HG03196 (cell line): ENCODE measurements at regions not wholly inside any gene's neighbourhood (a gene's known extent, or its start where the extent isn't known, plus 50 kb on each side); places are given as distances from the start of the nearest gene placed in this dataset.
"Not testable (repeated sequence)": the region's sequence is repeated elsewhere in the genome, so short reads cannot be mapped to it uniquely, and the experiment has no call there.

Experiments used
- ATAC-seq: cut with Tn5 transposase; IDR thresholded peaks from one replicate; pipeline ENCODE4 v1.9.1; 2021; ENCODE audit not compliant: unreplicated experiment

- no peak for ATAC-seq
Observed at GRCh38 chr6:139713900-139714506, 339.6 kb upstream of the CITED2 start.

DNA sequence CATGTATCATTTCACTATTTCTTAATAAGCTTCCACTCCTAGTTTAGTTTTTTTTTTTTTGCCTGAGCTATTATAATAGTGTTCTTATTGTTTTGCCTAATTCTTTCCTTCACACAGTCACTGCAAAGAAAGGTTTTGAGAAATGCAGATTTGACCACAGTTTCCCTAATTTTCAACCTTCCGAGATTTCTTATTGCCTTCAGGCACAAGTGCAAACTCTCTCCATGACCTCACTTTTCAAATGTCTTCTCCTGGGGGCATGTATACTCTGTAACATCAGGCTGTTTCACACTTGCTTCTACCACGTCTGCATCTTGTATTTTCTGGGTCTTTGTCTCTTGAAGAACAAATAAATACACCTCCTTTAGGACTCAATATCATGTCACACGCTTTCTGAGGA lies 339.0 kb upstream of the CITED2 start:
- no peak for ATAC-seq

- no peak for ATAC-seq
Observed at GRCh38 chr6:139712830-139713229, 338.4 kb upstream of the CITED2 start.

GRCh38 chr6:139711804-139712585 lies 337.5 kb upstream of the CITED2 start:
- ATAC-seq = no peak

GRCh38 chr6:139710556-139710955 lies 336.1 kb upstream of the CITED2 start:
- ATAC-seq = no peak

GRCh38 chr6:139708337-139709199 lies 334.1 kb upstream of the CITED2 start:
- no peak for ATAC-seq

DNA sequence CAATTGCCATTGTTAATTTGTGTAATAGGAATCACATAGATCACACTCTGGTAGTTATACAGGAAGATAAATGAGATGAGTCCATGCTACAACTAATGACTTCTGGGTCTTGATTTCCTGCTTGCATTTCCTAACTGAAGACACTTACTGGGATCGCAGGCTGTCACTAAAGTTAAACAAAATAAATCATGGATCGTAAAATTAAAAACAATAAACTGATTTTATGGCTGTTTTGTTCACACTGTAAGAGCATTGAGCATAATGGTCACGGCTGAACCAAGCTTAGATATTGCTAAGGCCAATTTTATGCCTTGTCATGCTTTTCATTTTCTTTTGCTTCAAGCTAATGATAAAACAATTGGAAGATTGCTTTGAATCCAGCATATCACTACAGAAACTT lies 332.5 kb upstream of the CITED2 start:
- no peak for ATAC-seq

GRCh38 chr6:139705284-139705683 lies 330.8 kb upstream of the CITED2 start:
- ATAC-seq = no peak

DNA sequence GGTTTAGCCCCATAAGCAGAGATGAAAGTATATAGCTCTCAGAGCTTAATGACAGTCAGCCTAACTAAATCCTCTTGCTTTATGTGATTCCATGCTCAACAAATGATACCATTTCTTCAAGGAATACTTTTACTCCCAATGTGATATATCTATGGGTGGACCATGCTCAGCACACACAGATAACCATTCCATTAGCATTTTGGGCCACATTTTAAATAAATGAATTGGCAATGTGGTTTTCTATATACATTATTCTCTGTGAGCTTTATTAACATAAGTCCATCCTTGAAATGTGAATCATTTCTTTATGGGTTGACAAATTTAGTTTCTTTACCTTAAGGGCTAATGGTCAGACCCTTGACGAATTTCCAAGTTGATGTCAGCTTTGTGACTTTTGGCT lies 329.3 kb upstream of the CITED2 start:
- ATAC-seq = no peak

GRCh38 chr6:139702706-139703105 lies 328.3 kb upstream of the CITED2 start:
- ATAC-seq = no peak

GRCh38 chr6:139701695-139702094 lies 327.2 kb upstream of the CITED2 start:
- ATAC-seq = no peak

- no peak for ATAC-seq
Observed at GRCh38 chr6:139701003-139701402, 326.6 kb upstream of the CITED2 start.

- ATAC-seq = no peak
Observed at GRCh38 chr6:139699911-139700310, 325.5 kb upstream of the CITED2 start.

- ATAC-seq = no peak
Observed at GRCh38 chr6:139699335-139699734, 324.9 kb upstream of the CITED2 start.

GRCh38 chr6:139698526-139699176 lies 324.2 kb upstream of the CITED2 start:
- no peak for ATAC-seq

GRCh38 chr6:139697856-139698255 lies 323.4 kb upstream of the CITED2 start:
- not testable (repeated sequence) for ATAC-seq

GRCh38 chr6:139696991-139697390 lies 322.5 kb upstream of the CITED2 start:
- ATAC-seq = not testable (repeated sequence)

DNA sequence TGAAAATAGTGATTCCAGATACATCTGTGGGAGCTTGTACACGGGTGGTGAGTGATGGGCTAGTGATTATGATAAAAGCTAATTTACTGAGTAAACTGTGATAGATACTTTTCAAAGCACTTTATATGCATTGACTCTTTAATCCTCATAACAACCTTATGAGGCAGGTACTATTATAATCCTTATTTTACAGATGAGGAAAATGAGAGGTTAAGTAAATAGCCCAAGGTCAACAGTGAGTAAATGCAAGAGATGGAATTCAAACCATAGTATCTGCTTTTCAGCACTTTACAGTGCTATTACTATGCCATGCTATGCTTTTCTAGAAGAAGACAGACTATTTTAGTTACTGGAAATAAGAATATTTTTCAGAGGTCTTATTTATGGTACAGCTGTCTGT lies 320.9 kb upstream of the CITED2 start:
- no peak for ATAC-seq

DNA sequence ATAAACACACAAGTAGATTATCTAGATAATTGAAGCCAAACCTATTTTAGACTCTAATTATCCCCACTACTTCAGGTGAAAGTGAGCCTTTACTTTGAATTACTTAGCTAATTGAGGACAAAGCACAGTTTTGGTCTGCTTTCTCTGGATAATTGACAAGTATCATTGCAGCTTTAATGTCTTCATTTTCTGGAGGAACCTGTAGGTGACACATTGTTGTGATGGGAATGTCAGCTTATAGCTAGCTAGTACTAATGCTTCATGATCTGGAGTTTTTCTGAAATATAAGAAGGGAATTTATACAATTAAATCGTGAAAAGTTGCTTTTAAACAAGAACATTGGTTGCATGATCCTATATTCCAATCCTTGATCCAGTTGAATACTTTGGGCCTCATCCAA lies 319.3 kb upstream of the CITED2 start:
- no peak for ATAC-seq

- ATAC-seq = no peak
Observed at GRCh38 chr6:139690007-139690406, 315.6 kb upstream of the CITED2 start.

- no peak for ATAC-seq
Observed at GRCh38 chr6:139687055-139687454, 312.6 kb upstream of the CITED2 start.
